ENCODE measurements at regions not wholly inside any gene's neighbourhood (a gene's known extent, or its start where the extent isn't known, plus 50 kb on each side); places are given as distances from the start of the nearest gene placed in this dataset.

GRCh38 chr1:14183329-14183728 lies 415.2 kb upstream of the KAZN start:
- Histone ChIP-seq H3K27me3 (ENCODE audit: control insufficient read depth in 5 of 5, insufficient read depth in 4 of 5, low read length in 5 of 5) (peaks cover 0 to 4% (median 0%) of the 10 kb centered on the region in 5 donors), H3K9ac (ENCODE audit: low read length in 5 of 5) (no peak overlapping the region), H3K9me3 (ENCODE audit: control insufficient read depth in 5 of 5, low read length in 5 of 5) (no peaks in the 10 kb centered on the region), H3K36me3 (ENCODE audit: control insufficient read depth in 5 of 5, insufficient read depth in 5 of 5, low read length in 5 of 5) (no peaks in the 10 kb centered on the region), H3K4me3 (ENCODE audit: low read depth in 1 of 5, low read length in 5 of 5) (no peak overlapping the region), H3K4me1 (ENCODE audit: control insufficient read depth in 5 of 5, insufficient read depth in 5 of 5, low read length in 5 of 5) (no peaks in the 10 kb centered on the region), H3K27ac (ENCODE audit: low read depth, low read length) (no peak overlapping the region)

- H3K27me3 ChIP-seq (ENCODE audit: control insufficient read depth in 5 of 5, insufficient read depth in 4 of 5, low read length in 5 of 5), result peaks cover 0 to 4% (median 0%) of the 10 kb centered on the region in 5 donors
- H3K27ac ChIP-seq (ENCODE audit: low read depth, low read length), result no peak overlapping the region
- no peaks in the 10 kb centered on the region for H3K36me3 ChIP-seq (ENCODE audit: control insufficient read depth in 5 of 5, insufficient read depth in 5 of 5, low read length in 5 of 5)
- no peak overlapping the region for H3K4me3 ChIP-seq (ENCODE audit: low read depth in 1 of 5, low read length in 5 of 5)
- H3K4me1 ChIP-seq (ENCODE audit: control insufficient read depth in 5 of 5, insufficient read depth in 5 of 5, low read length in 5 of 5), result no peaks in the 10 kb centered on the region
- no peak overlapping the region for H3K9ac ChIP-seq (ENCODE audit: low read length in 5 of 5)
- no peaks in the 10 kb centered on the region for H3K9me3 ChIP-seq (ENCODE audit: control insufficient read depth in 5 of 5, low read length in 5 of 5)
These were observed 414.0 kb upstream of the KAZN start for GRCh38 chr1:14184454-14184853.

GRCh38 chr1:14189381-14189780 lies 409.1 kb upstream of the KAZN start:
- H3K9me3 ChIP-seq (ENCODE audit: control insufficient read depth in 5 of 5, low read length in 5 of 5), result no peaks in the 10 kb centered on the region
- no peak overlapping the region for H3K4me3 ChIP-seq (ENCODE audit: low read depth in 1 of 5, low read length in 5 of 5)
- no peak overlapping the region for H3K27ac ChIP-seq (ENCODE audit: low read depth, low read length)
- no peaks in the 10 kb centered on the region for H3K36me3 ChIP-seq (ENCODE audit: control insufficient read depth in 5 of 5, insufficient read depth in 5 of 5, low read length in 5 of 5)
- H3K9ac ChIP-seq (ENCODE audit: low read length in 5 of 5), result no peak overlapping the region
- H3K4me1 ChIP-seq (ENCODE audit: control insufficient read depth in 5 of 5, insufficient read depth in 5 of 5, low read length in 5 of 5), result no peaks in the 10 kb centered on the region
- peaks cover 0 to 2% (median 0%) of the 10 kb centered on the region in 5 donors for H3K27me3 ChIP-seq (ENCODE audit: control insufficient read depth in 5 of 5, insufficient read depth in 4 of 5, low read length in 5 of 5)

- Histone ChIP-seq H3K9me3 (ENCODE audit: control insufficient read depth in 5 of 5, low read length in 5 of 5) (no peaks in the 10 kb centered on the region), H3K27me3 (ENCODE audit: control insufficient read depth in 5 of 5, insufficient read depth in 4 of 5, low read length in 5 of 5) (peaks cover 0 to 2% (median 0%) of the 10 kb centered on the region in 5 donors), H3K27ac (ENCODE audit: low read depth, low read length) (no peak overlapping the region), H3K36me3 (ENCODE audit: control insufficient read depth in 5 of 5, insufficient read depth in 5 of 5, low read length in 5 of 5) (no peaks in the 10 kb centered on the region), H3K4me3 (ENCODE audit: low read depth in 1 of 5, low read length in 5 of 5) (no peak overlapping the region), H3K9ac (ENCODE audit: low read length in 5 of 5) (no peak overlapping the region), H3K4me1 (ENCODE audit: control insufficient read depth in 5 of 5, insufficient read depth in 5 of 5, low read length in 5 of 5) (no peaks in the 10 kb centered on the region)
These were observed 408.0 kb upstream of the KAZN start for GRCh38 chr1:14190508-14190907.

GRCh38 chr1:14194511-14194910 lies 404.0 kb upstream of the KAZN start:
- Histone ChIP-seq H3K27ac (ENCODE audit: low read depth, low read length) (no peak overlapping the region), H3K36me3 (ENCODE audit: control insufficient read depth in 5 of 5, insufficient read depth in 5 of 5, low read length in 5 of 5) (no peaks in the 10 kb centered on the region), H3K4me3 (ENCODE audit: low read depth in 1 of 5, low read length in 5 of 5) (no peak overlapping the region)

GRCh38 chr1:14205066-14205465 lies 393.4 kb upstream of the KAZN start:
- H3K36me3 ChIP-seq (ENCODE audit: control insufficient read depth in 5 of 5, insufficient read depth in 5 of 5, low read length in 5 of 5), result no peaks in the 10 kb centered on the region
- H3K27me3 ChIP-seq (ENCODE audit: control insufficient read depth in 5 of 5, insufficient read depth in 4 of 5, low read length in 5 of 5), result no peaks in the 10 kb centered on the region
- no peak overlapping the region for H3K27ac ChIP-seq (ENCODE audit: low read depth, low read length)
- no peaks in the 10 kb centered on the region for H3K4me1 ChIP-seq (ENCODE audit: control insufficient read depth in 5 of 5, insufficient read depth in 5 of 5, low read length in 5 of 5)
- no peak overlapping the region for H3K4me3 ChIP-seq (ENCODE audit: low read depth in 1 of 5, low read length in 5 of 5)
- H3K9me3 ChIP-seq (ENCODE audit: control insufficient read depth in 5 of 5, low read length in 5 of 5), result peaks cover 0 to 4% (median 0%) of the 10 kb centered on the region in 5 donors
- no peak overlapping the region for H3K9ac ChIP-seq (ENCODE audit: low read length in 5 of 5)

More at GRCh38 chr1:14194511-14194910, 404.0 kb upstream of the KAZN start:
- Histone ChIP-seq H3K9me3 (ENCODE audit: control insufficient read depth in 5 of 5, low read length in 5 of 5) (no peaks in the 10 kb centered on the region), H3K9ac (ENCODE audit: low read length in 5 of 5) (no peak overlapping the region), H3K4me1 (ENCODE audit: control insufficient read depth in 5 of 5, insufficient read depth in 5 of 5, low read length in 5 of 5) (no peaks in the 10 kb centered on the region), H3K27me3 (ENCODE audit: control insufficient read depth in 5 of 5, insufficient read depth in 4 of 5, low read length in 5 of 5) (no peaks in the 10 kb centered on the region)

- H3K36me3 ChIP-seq (ENCODE audit: control insufficient read depth in 5 of 5, insufficient read depth in 5 of 5, low read length in 5 of 5), result peaks cover 0 to 6% (median 0%) of the 10 kb centered on the region in 5 donors
These were observed 383.3 kb upstream of the KAZN start for GRCh38 chr1:14215151-14215550.

GRCh38 chr1:14217384-14217783 lies 381.1 kb upstream of the KAZN start:
- peaks cover 9 to 44% (median 40%) of the 10 kb centered on the region in 5 donors for H3K9me3 ChIP-seq (ENCODE audit: control insufficient read depth in 5 of 5, low read length in 5 of 5)
- no peaks in the 10 kb centered on the region for H3K27me3 ChIP-seq (ENCODE audit: control insufficient read depth in 5 of 5, insufficient read depth in 4 of 5, low read length in 5 of 5)

More at GRCh38 chr1:14215151-14215550, 383.3 kb upstream of the KAZN start:
- no peak overlapping the region for H3K9ac ChIP-seq (ENCODE audit: low read length in 5 of 5)
- no peaks in the 10 kb centered on the region for H3K27me3 ChIP-seq (ENCODE audit: control insufficient read depth in 5 of 5, insufficient read depth in 4 of 5, low read length in 5 of 5)
- no peak overlapping the region for H3K27ac ChIP-seq (ENCODE audit: low read depth, low read length)
- H3K4me3 ChIP-seq (ENCODE audit: low read depth in 1 of 5, low read length in 5 of 5), result no peak overlapping the region
- peaks cover 9 to 40% (median 36%) of the 10 kb centered on the region in 5 donors for H3K9me3 ChIP-seq (ENCODE audit: control insufficient read depth in 5 of 5, low read length in 5 of 5)
- H3K4me1 ChIP-seq (ENCODE audit: control insufficient read depth in 5 of 5, insufficient read depth in 5 of 5, low read length in 5 of 5), result no peaks in the 10 kb centered on the region

GRCh38 chr1:14220324-14220723 lies 378.2 kb upstream of the KAZN start:
- no peaks in the 10 kb centered on the region for H3K27me3 ChIP-seq (ENCODE audit: control insufficient read depth in 5 of 5, insufficient read depth in 4 of 5, low read length in 5 of 5)
- H3K4me1 ChIP-seq (ENCODE audit: control insufficient read depth in 5 of 5, insufficient read depth in 5 of 5, low read length in 5 of 5), result no peaks in the 10 kb centered on the region
- H3K9me3 ChIP-seq (ENCODE audit: control insufficient read depth in 5 of 5, low read length in 5 of 5), result peaks cover 9 to 39% (median 33%) of the 10 kb centered on the region in 5 donors
- no peak overlapping the region for H3K9ac ChIP-seq (ENCODE audit: low read length in 5 of 5)
- no peak overlapping the region for H3K4me3 ChIP-seq (ENCODE audit: low read depth in 1 of 5, low read length in 5 of 5)
- H3K27ac ChIP-seq (ENCODE audit: low read depth, low read length), result no peak overlapping the region
- H3K36me3 ChIP-seq (ENCODE audit: control insufficient read depth in 5 of 5, insufficient read depth in 5 of 5, low read length in 5 of 5), result peaks cover 0 to 6% (median 0%) of the 10 kb centered on the region in 5 donors

More at GRCh38 chr1:14217384-14217783, 381.1 kb upstream of the KAZN start:
- Histone ChIP-seq H3K4me3 (ENCODE audit: low read depth in 1 of 5, low read length in 5 of 5) (no peak overlapping the region), H3K36me3 (ENCODE audit: control insufficient read depth in 5 of 5, insufficient read depth in 5 of 5, low read length in 5 of 5) (peaks cover 0 to 6% (median 0%) of the 10 kb centered on the region in 5 donors), H3K9ac (ENCODE audit: low read length in 5 of 5) (no peak overlapping the region), H3K27ac (ENCODE audit: low read depth, low read length) (no peak overlapping the region), H3K4me1 (ENCODE audit: control insufficient read depth in 5 of 5, insufficient read depth in 5 of 5, low read length in 5 of 5) (no peaks in the 10 kb centered on the region)

GRCh38 chr1:14220811-14221210 lies 377.7 kb upstream of the KAZN start:
- H3K9me3 ChIP-seq (ENCODE audit: control insufficient read depth in 5 of 5, low read length in 5 of 5), result peaks cover 9 to 35% (median 30%) of the 10 kb centered on the region in 5 donors
- no peaks in the 10 kb centered on the region for H3K4me1 ChIP-seq (ENCODE audit: control insufficient read depth in 5 of 5, insufficient read depth in 5 of 5, low read length in 5 of 5)
- H3K27me3 ChIP-seq (ENCODE audit: control insufficient read depth in 5 of 5, insufficient read depth in 4 of 5, low read length in 5 of 5), result no peaks in the 10 kb centered on the region
- peaks cover 0 to 6% (median 0%) of the 10 kb centered on the region in 5 donors for H3K36me3 ChIP-seq (ENCODE audit: control insufficient read depth in 5 of 5, insufficient read depth in 5 of 5, low read length in 5 of 5)
- H3K4me3 ChIP-seq (ENCODE audit: low read depth in 1 of 5, low read length in 5 of 5), result no peak overlapping the region
- H3K27ac ChIP-seq (ENCODE audit: low read depth, low read length), result no peak overlapping the region
- no peak overlapping the region for H3K9ac ChIP-seq (ENCODE audit: low read length in 5 of 5)
